Ishikawa (cell line): ENCODE measurements at regions not wholly inside any gene's neighbourhood (a gene's known extent, or its start where the extent isn't known, plus 50 kb on each side); places are given as distances from the start of the nearest gene placed in this dataset.

Experiments
- CEBPB ChIP-seq: IDR thresholded peaks from 2 replicates; pipeline ENCODE4 v1.6.1; 2012
- CREB1 ChIP-seq: IDR thresholded peaks from 2 replicates; pipeline ENCODE4 v1.6.1; 2012; ENCODE audit warnings: low read depth
- EGR1 ChIP-seq: IDR thresholded peaks from 2 replicates; pipeline ENCODE4 v1.6.1; 2012
- EP300 ChIP-seq: IDR thresholded peaks from 2 replicates; pipeline ENCODE4 v1.6.1; 2012; ENCODE audit warnings: borderline replicate concordance
- FOXM1 ChIP-seq: IDR thresholded peaks from 2 replicates; pipeline ENCODE4 v1.6.1; 2012; ENCODE audit warnings: low read depth, borderline replicate concordance
- MAX ChIP-seq: IDR thresholded peaks from 2 replicates; pipeline ENCODE4 v1.6.1; 2012
- NFIC ChIP-seq: IDR thresholded peaks from 2 replicates; pipeline ENCODE4 v1.6.1; 2012
- RAD21 ChIP-seq: IDR thresholded peaks from 2 replicates; pipeline ENCODE4 v1.6.1; 2012; ENCODE audit warnings: low read depth
- REST ChIP-seq: IDR thresholded peaks from 2 replicates; pipeline ENCODE4 v1.6.1; 2012; ENCODE audit warnings: low read depth, mild to moderate bottlenecking
- TAF1 ChIP-seq: IDR thresholded peaks from 2 replicates; pipeline ENCODE4 v1.6.1; 2012; ENCODE audit warnings: low read depth, mild to moderate bottlenecking
- TCF12 ChIP-seq: IDR thresholded peaks from 2 replicates; pipeline ENCODE4 v1.6.1; 2012; ENCODE audit warnings: low read depth
- TEAD4 ChIP-seq: IDR thresholded peaks from 2 replicates; pipeline ENCODE4 v1.6.1; 2012
- USF1 ChIP-seq: IDR thresholded peaks from 2 replicates; pipeline ENCODE4 v1.6.1; 2012
- YY1 ChIP-seq: IDR thresholded peaks from 2 replicates; pipeline ENCODE4 v1.6.1; 2012; ENCODE audit warnings: low read depth
- ZBTB7A ChIP-seq: IDR thresholded peaks from 2 replicates; pipeline ENCODE4 v1.6.1; 2012; ENCODE audit warnings: low read depth

- TF ChIP-seq CREB1, result no peak
- TF ChIP-seq FOXM1, result no peak
- TF ChIP-seq YY1, result no peak
- TF ChIP-seq TAF1, result no peak
- TF ChIP-seq TCF12, result no peak
- TF ChIP-seq USF1, result no peak
- no peak for TF ChIP-seq EP300
- no peak for TF ChIP-seq ZBTB7A
- TF ChIP-seq MAX, result no peak
- TF ChIP-seq TEAD4, result no peak
- TF ChIP-seq RAD21, result no peak
- TF ChIP-seq NFIC, result no peak
- no peak for TF ChIP-seq EGR1
- no peak for TF ChIP-seq CEBPB
- no peak for TF ChIP-seq REST
Observed at GRCh38 chr3:193822492-193823212, 229.6 kb downstream of the OPA1 start.

- TF ChIP-seq USF1 (no peak), YY1 (no peak), CEBPB (no peak), RAD21 (no peak), ZBTB7A (no peak), TCF12 (no peak)
Observed at GRCh38 chr3:193824365-193824764, 231.4 kb downstream of the OPA1 start.

GRCh38 chr3:193825617-193826016 is 232.6 kb downstream of the OPA1 start:
- no peak for TF ChIP-seq EGR1
- 0 out of 2 replicates have a peak, but pooled peaks have one; percentile 5 for TF ChIP-seq ZBTB7A

DNA sequence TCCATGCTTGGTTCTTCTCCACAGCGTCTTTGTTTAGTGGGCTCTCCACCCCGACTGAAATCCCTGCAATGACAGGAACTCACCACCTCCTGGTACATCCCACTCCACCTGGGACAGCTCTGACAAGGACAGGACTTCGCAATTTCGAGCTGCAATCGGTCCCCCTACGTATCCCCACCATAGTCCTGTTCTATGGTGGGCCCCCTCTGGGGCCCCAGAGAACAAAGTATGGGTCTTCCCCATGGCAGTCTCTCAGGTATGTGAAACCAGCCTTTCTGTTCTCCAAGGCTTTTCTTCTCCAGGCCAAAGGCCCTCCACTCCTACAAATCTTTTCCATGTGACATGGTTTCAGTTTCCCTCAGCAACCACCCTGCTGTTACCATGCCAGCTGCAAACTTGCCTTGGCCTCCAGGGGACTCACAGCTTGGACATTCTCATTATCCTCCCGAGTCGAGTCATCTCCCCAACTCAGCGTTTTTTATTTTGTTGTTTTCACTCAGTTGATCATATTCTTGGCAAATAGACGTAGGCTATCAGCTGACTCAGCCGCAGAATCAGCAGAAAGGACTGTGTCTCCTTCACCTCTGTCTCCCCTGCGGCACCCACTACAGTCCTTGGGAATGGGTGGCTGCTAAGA is 233.3 kb downstream of the OPA1 start:
- no peak for TF ChIP-seq FOXM1
- 0 out of 2 replicates have a peak, but pooled peaks have one; percentile 19 for TF ChIP-seq USF1
- 0 out of 2 replicates have a peak, but pooled peaks have one; percentile 42 for TF ChIP-seq ZBTB7A
- TF ChIP-seq RAD21, result peak; percentile 30
- no peak for TF ChIP-seq CREB1

DNA sequence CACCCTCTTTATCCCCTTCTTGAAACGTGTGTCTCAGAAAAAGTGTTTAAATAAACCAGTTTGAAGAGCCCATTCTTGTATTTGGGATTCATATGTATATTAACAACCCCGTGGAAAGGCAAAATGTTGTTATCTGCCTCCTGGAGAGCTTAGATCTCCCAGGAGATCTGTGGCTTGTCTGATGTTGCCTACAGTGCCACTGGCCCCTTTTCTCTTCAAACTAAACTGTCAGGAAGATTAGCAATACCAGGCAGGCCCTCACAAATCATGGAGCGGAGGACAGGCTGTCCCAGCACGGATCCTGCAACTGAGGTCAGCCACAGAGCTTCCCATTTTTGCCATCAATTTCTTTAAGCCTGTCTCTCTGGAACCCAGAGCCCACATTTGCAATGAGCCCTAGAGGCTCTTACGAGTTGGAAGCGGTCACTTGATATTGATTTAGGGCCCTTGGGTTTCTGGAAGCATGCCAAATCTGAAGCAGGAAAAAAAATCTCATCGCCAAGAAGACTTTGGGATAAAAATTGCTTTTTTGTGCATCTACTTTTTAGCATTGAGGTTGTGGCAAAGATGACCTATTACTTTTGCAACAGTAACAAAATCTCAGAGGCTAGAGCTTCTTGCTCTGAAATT is 234.1 kb downstream of the OPA1 start:
- TF ChIP-seq USF1 (no peak), REST (no peak), EP300 (no peak), NFIC (0 out of 2 replicates have a peak, but pooled peaks have one; percentile 36), CREB1 (no peak), CEBPB (no peak), TAF1 (no peak)

DNA sequence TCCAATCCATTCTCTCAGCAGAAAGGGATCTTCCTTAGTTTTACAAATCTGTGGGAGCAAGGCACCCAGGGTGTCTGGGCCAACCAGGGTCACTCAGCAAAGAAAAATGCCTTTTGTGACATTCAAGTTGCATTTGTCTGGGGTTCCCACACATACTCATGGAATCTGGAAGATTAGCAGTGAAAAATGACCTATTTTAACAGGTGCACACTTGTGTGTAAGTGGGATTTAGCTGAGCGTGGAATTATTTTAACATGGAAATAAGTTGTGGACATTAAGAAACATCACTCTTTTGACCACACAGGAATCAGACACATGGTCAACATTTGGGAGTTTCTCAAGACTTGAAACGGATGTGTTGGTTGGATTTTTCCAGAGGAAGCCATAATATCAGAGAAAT is 234.9 kb downstream of the OPA1 start:
- 0 out of 2 replicates have a peak, but pooled peaks have one; percentile 4 for TF ChIP-seq TEAD4
- no peak for TF ChIP-seq YY1
